Endothelial cell of umbilical vein (primary cell): ENCODE measurements at regions not wholly inside any gene's neighbourhood (a gene's known extent, or its start where the extent isn't known, plus 50 kb on each side); places are given as distances from the start of the nearest gene placed in this dataset.

ENCODE experiments used
- BruUV-seq: library from RNA; stranded (reverse); fragments of 400-500 nt; replicated peaks from 2 replicates; lab custom pipeline; 2021; lab: Mats Ljungman, UMichigan
- CTCF ChIA-PET: fragments of 300-600, 350-600 bp; sonication (Branson Sonifier 250); formaldehyde crosslinking; loops from one replicate; lab custom pipeline; 2021; ENCODE audit warnings: antibody characterized with exemption, inconsistent platforms; lab: Charles Lee
- POLR2A ChIA-PET: fragments of 300-600, 350-600 bp; sonication (Branson Sonifier 250); formaldehyde crosslinking; loops from one replicate; lab custom pipeline; 2021; ENCODE audit warnings: antibody characterized with exemption, inconsistent platforms; lab: Charles Lee
- DNase-seq: peaks from one replicate; pipeline ENCODE4 v3.0.0-alpha.2; 2011; ENCODE audit warnings: low read depth, low spot score
- FAIRE-seq: peaks from 2 replicates; lab custom pipeline; 2011; peaks lifted over from hg19 to GRCh38; lab: Jason Lieb, UNC
- H2AFZ ChIP-seq: 2 replicates; pipeline ENCODE4 v1.6.0; 2012; ENCODE audit warnings: low read depth, low read length, control low read depth, inconsistent platforms
- H3K27ac ChIP-seq: 2 replicates; pipeline ENCODE4 v1.5.1; 2011; ENCODE audit warnings: low read depth, mild to moderate bottlenecking, control low read depth, low read length, moderate library complexity; ENCODE audit not compliant: insufficient read depth
- H3K27me3 ChIP-seq, 2 experiments: 2 replicates each; pipeline versions ENCODE4 v1.6.0 to v1.6.1; 2011; ENCODE audit warnings: low read length in 2 of 2, mixed read lengths in 1 of 2; ENCODE audit not compliant: control insufficient read depth in 2 of 2, insufficient read depth in 2 of 2
- H3K36me3 ChIP-seq, 2 experiments: 2 replicates in 1 of 2; 3 replicates in 1 of 2; pipeline ENCODE4 v1.5.1; 2011; ENCODE audit warnings: low read length in 2 of 2, mild to moderate bottlenecking in 1 of 2, moderate library complexity in 1 of 2; ENCODE audit not compliant: control insufficient read depth in 2 of 2, insufficient read depth in 2 of 2; ENCODE audit errors: extremely low read depth in 1 of 2
- H3K4me1 ChIP-seq: 3 replicates; pipeline ENCODE4 v1.5.1; 2011; ENCODE audit warnings: mild to moderate bottlenecking, low read length; ENCODE audit not compliant: control insufficient read depth, insufficient read depth; ENCODE audit errors: extremely low read depth
- H3K4me2 ChIP-seq: 2 replicates; pipeline ENCODE4 v1.6.1; 2011; ENCODE audit warnings: low read length, control low read depth, mixed read lengths; ENCODE audit not compliant: insufficient read depth
- H3K4me3 ChIP-seq, 3 experiments: fragments of 200-600 bp in 1 of 3; sonication (generic), shearing (Covaris generic) in 1 of 3; replicated peaks in 1 of 3; 2 replicates each; pipeline ENCODE4 v1.5.1; 2011 to 2016; ENCODE audit warnings: control low read depth in 3 of 3, low read length in 3 of 3, mild to moderate bottlenecking in 2 of 3, inconsistent platforms in 1 of 3, low read depth in 1 of 3, moderate library complexity in 1 of 3; ENCODE audit not compliant: insufficient read depth in 1 of 3
- H3K79me2 ChIP-seq: 2 replicates; pipeline ENCODE4 v1.6.0; 2012; ENCODE audit warnings: low read length, inconsistent platforms; ENCODE audit not compliant: control insufficient read depth, insufficient read depth
- H3K9ac ChIP-seq: replicated peaks from 2 replicates; pipeline ENCODE3; 2011; ENCODE audit warnings: low read length, control low read depth; ENCODE audit not compliant: insufficient read depth; ENCODE audit errors: extremely low read depth
- H3K9me1 ChIP-seq: replicated peaks from 3 replicates; pipeline ENCODE4 v1.6.0; 2011; ENCODE audit warnings: mild to moderate bottlenecking, low read length; ENCODE audit not compliant: control insufficient read depth, insufficient read depth; ENCODE audit errors: extremely low read depth
- H3K9me3 ChIP-seq: replicated peaks from 2 replicates; pipeline ENCODE4 v1.5.1; 2012; ENCODE audit warnings: low read length, inconsistent platforms; ENCODE audit not compliant: control insufficient read depth, insufficient read depth
- H4K20me1 ChIP-seq: replicated peaks from 2 replicates; pipeline ENCODE3; 2011; ENCODE audit warnings: mild to moderate bottlenecking, low read length; ENCODE audit not compliant: control insufficient read depth, insufficient read depth; ENCODE audit errors: extremely low read depth
- EZH2 ChIP-seq: IDR thresholded peaks from 2 replicates; pipeline ENCODE4 v1.6.1; 2012; ENCODE audit warnings: borderline replicate concordance, low read depth, mild to moderate bottlenecking, moderate library complexity, low read length, inconsistent platforms; ENCODE audit not compliant: severe bottlenecking
- FOS ChIP-seq: IDR thresholded peaks from 2 replicates; pipeline ENCODE4 v1.6.1; 2011; ENCODE audit warnings: mild to moderate bottlenecking, low read length, moderate library complexity, borderline replicate concordance; ENCODE audit not compliant: insufficient read depth
- GATA2 ChIP-seq: IDR thresholded peaks from 2 replicates; pipeline ENCODE4 v1.7.0; 2011; ENCODE audit warnings: low read depth, mild to moderate bottlenecking, moderate library complexity, mixed read lengths, low read length; ENCODE audit not compliant: insufficient read length, insufficient read depth
- JUN ChIP-seq: IDR thresholded peaks from 2 replicates; pipeline ENCODE4 v1.6.1; 2011; ENCODE audit warnings: borderline replicate concordance, low read depth; ENCODE audit not compliant: insufficient read length, insufficient read depth
- MYC ChIP-seq: IDR thresholded peaks from one replicate; pipeline ENCODE4 v1.6.1; 2011; ENCODE audit warnings: mild to moderate bottlenecking, low read depth, low read length
- POLR2A ChIP-seq: IDR thresholded peaks from 2 replicates; pipeline ENCODE4 v1.6.1; 2012; ENCODE audit warnings: low read depth, mild to moderate bottlenecking, control low read depth, low read length
- POLR2AphosphoS5 ChIP-seq: IDR thresholded peaks from 2 replicates; pipeline ENCODE4 v1.6.1; 2012; ENCODE audit warnings: low read depth, mild to moderate bottlenecking, control low read depth, low read length, moderate library complexity; ENCODE audit not compliant: insufficient read depth
- dilution Hi-C: fragments of 300-500 bp; cut with MboI; formaldehyde crosslinking; loops from one replicate; pipeline ENCODE4 v1.15.0; 2019; ENCODE audit warnings: low sequenced_read_pairs; ENCODE audit not compliant: extremely low pct_ligation_motif_present
- intact Hi-C: fragments of 100-400 bp; cut with micrococcal nuclease; formaldehyde crosslinking; loops from one replicate; pipeline ENCODE4 v1.10.0; 2022
- TF ChIP-seq, protein P1 (sequence below), 2 donors: IDR thresholded peaks; 1 replicate in 1 of 2; 2 replicates in 1 of 2; pipeline ENCODE4 v1.5.1; 2011; ENCODE audit warnings: low read length in 2 of 2, mild to moderate bottlenecking in 2 of 2, moderate library complexity in 2 of 2, control low read depth in 1 of 2, inconsistent platforms in 1 of 2, low read depth in 1 of 2; ENCODE audit not compliant: insufficient read depth in 1 of 2; ENCODE audit errors: extremely low read depth in 1 of 2
- TF ChIP-seq, protein P2 (sequence below): IDR thresholded peaks from 2 replicates; pipeline ENCODE4 v1.6.1; 2011; ENCODE audit not compliant: insufficient read depth, insufficient read length

DNA sequence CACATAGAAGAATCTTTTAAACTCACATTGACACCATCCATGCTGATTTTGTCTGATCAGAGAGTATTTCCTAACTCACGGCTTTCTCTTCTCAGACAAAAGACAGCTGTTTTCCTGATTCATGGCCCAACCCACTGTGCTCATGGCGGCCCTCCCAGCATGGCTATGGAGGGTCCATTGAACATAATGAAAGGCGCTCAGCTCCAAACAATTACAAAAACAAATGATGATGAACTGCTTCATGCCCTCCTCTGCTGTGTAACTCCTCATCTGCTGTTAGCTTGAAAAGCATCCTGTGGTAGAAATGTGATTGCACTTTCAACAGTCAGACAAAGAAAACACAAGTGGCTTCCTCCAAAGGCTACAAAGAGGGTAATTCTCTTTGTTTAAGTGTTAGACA lies 673.8 kb downstream of the PRELID2 start:
- ChIA-PET CTCF (interaction anchor here (1.0 kb wide), 1 partner anchor 16 kb away, joined by 3 read pairs; no protein-coding TSS in a partner anchor), POLR2A (no interaction called here)
- Histone ChIP-seq H3K4me3 (no peak overlapping the region), H3K79me2 (no peaks in the 10 kb centered on the region), H3K36me3 (no peaks in the 10 kb centered on the region), H3K4me2 (no peak overlapping the region), H3K27me3 (peaks cover 0 to 2% of the 10 kb centered on the region in 2 experiments), H4K20me1 (no peaks in the 10 kb centered on the region), H3K4me1 (no peaks in the 10 kb centered on the region), H3K9ac (no peak overlapping the region), H3K9me1 (no peaks in the 10 kb centered on the region), H3K9me3 (no peaks in the 10 kb centered on the region), H3K27ac (no peak overlapping the region), H2AFZ (no peak overlapping the region)
- FAIRE-seq (no peak), DNase-seq (no peak)
- dilution Hi-C loops: no loop called here
- BruUV-seq: no TSS peak
- intact Hi-C loops: no loop called here
- TF ChIP-seq POLR2AphosphoS5: no peak
- no peak for TF ChIP-seq GATA2
- TF ChIP-seq, protein P1, sequence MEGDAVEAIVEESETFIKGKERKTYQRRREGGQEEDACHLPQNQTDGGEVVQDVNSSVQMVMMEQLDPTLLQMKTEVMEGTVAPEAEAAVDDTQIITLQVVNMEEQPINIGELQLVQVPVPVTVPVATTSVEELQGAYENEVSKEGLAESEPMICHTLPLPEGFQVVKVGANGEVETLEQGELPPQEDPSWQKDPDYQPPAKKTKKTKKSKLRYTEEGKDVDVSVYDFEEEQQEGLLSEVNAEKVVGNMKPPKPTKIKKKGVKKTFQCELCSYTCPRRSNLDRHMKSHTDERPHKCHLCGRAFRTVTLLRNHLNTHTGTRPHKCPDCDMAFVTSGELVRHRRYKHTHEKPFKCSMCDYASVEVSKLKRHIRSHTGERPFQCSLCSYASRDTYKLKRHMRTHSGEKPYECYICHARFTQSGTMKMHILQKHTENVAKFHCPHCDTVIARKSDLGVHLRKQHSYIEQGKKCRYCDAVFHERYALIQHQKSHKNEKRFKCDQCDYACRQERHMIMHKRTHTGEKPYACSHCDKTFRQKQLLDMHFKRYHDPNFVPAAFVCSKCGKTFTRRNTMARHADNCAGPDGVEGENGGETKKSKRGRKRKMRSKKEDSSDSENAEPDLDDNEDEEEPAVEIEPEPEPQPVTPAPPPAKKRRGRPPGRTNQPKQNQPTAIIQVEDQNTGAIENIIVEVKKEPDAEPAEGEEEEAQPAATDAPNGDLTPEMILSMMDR (IDR thresholded peaks at IDR 0.05; ENCODE audit: extremely low read depth in 1 of 2, insufficient read depth in 1 of 2, low read depth in 1 of 2, low read length in 2 of 2): no peak
- no peak for TF ChIP-seq FOS
- no peak for TF ChIP-seq EZH2
- TF ChIP-seq, protein P2, sequence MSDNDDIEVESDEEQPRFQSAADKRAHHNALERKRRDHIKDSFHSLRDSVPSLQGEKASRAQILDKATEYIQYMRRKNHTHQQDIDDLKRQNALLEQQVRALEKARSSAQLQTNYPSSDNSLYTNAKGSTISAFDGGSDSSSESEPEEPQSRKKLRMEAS: no peak
- TF ChIP-seq MYC: no peak
- TF ChIP-seq JUN: no peak
- TF ChIP-seq POLR2A: no peak
